A673 (cell line): ENCODE measurements at regions not wholly inside any gene's neighbourhood (a gene's known extent, or its start where the extent isn't known, plus 50 kb on each side); places are given as distances from the start of the nearest gene placed in this dataset.

Experiments
- CTCF ChIP-seq: fragments of 300-800, 200-600 bp; sonication (generic); conservative IDR thresholded peaks from 2 replicates; pipeline ENCODE4 v1.5.1; 2017; ENCODE audit warnings: low read depth, mild to moderate bottlenecking, antibody characterized with exemption, low read length, moderate library complexity, mixed read lengths
- EZH2 ChIP-seq: fragments of 200-600 bp; sonication (generic); IDR thresholded peaks from 2 replicates; pipeline ENCODE4 v1.6.1; 2017; ENCODE audit warnings: borderline replicate concordance, low read depth, mild to moderate bottlenecking, mixed read lengths, antibody characterized with exemption, low read length; ENCODE audit not compliant: poor library complexity, severe bottlenecking

GRCh38 chr9:20028849-20029231, 240.0 kb upstream of the SLC24A2 start:
- no peak for TF ChIP-seq CTCF
- no peak for TF ChIP-seq EZH2
